ENCODE measurements at regions not wholly inside any gene's neighbourhood (a gene's known extent, or its start where the extent isn't known, plus 50 kb on each side); places are given as distances from the start of the nearest gene placed in this dataset.

- Histone ChIP-seq H3K4me1 (ENCODE audit: control insufficient read depth, insufficient read depth, low read length) (no peaks in the 10 kb centered on the region), H3K9me3 (ENCODE audit: control insufficient read depth, insufficient read depth, low read depth, low read length) (0 out of 2 replicates have a peak, but pooled peaks cover 3% of the 10 kb centered on the region), H3K27ac (ENCODE audit: low read length) (no peak overlapping the region), H3K4me3 (ENCODE audit: low read depth in 2 of 2, low read length in 2 of 2) (no peak overlapping the region), H3K27me3 (ENCODE audit: control insufficient read depth, insufficient read depth, low read length) (no peaks in the 10 kb centered on the region), H3K36me3 (ENCODE audit: control insufficient read depth, insufficient read depth, low read length) (no peaks in the 10 kb centered on the region)
- TF ChIP-seq, protein P1, sequence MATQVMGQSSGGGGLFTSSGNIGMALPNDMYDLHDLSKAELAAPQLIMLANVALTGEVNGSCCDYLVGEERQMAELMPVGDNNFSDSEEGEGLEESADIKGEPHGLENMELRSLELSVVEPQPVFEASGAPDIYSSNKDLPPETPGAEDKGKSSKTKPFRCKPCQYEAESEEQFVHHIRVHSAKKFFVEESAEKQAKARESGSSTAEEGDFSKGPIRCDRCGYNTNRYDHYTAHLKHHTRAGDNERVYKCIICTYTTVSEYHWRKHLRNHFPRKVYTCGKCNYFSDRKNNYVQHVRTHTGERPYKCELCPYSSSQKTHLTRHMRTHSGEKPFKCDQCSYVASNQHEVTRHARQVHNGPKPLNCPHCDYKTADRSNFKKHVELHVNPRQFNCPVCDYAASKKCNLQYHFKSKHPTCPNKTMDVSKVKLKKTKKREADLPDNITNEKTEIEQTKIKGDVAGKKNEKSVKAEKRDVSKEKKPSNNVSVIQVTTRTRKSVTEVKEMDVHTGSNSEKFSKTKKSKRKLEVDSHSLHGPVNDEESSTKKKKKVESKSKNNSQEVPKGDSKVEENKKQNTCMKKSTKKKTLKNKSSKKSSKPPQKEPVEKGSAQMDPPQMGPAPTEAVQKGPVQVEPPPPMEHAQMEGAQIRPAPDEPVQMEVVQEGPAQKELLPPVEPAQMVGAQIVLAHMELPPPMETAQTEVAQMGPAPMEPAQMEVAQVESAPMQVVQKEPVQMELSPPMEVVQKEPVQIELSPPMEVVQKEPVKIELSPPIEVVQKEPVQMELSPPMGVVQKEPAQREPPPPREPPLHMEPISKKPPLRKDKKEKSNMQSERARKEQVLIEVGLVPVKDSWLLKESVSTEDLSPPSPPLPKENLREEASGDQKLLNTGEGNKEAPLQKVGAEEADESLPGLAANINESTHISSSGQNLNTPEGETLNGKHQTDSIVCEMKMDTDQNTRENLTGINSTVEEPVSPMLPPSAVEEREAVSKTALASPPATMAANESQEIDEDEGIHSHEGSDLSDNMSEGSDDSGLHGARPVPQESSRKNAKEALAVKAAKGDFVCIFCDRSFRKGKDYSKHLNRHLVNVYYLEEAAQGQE (IDR thresholded peaks at IDR 0.05; ENCODE audit: insufficient read depth in 1 of 2, low read depth in 2 of 2, low read length in 1 of 2), result no peak
- no peak for TF ChIP-seq SIN3A (IDR thresholded peaks at IDR 0.05; ENCODE audit: borderline replicate concordance, insufficient read depth, low read depth, low read length)
- no peak for TF ChIP-seq POLR2AphosphoS5 (IDR thresholded peaks at IDR 0.05; ENCODE audit: low read depth, low read length)
- no peak for TF ChIP-seq TCF7L2 (IDR thresholded peaks at IDR 0.05; ENCODE audit: low read depth, low read length)
- no peak for TF ChIP-seq CTCF (IDR thresholded peaks at IDR 0.05)
- ChIA-PET POLR2A (no interaction called here), CTCF (no interaction called here)
- DNase-seq (ENCODE audit: low read depth, low spot score), result no peak
- in situ Hi-C loops (cut with HindIII; ENCODE audit: low pct_unique_long_range_greater_than_20kb, low sequenced_read_pairs), result no loop called here
- intact Hi-C loops (cut with micrococcal nuclease; ENCODE audit: unreplicated experiment), result no loop called here
- ATAC-seq, result no peak
- BruUV-seq (replicated peaks), result no TSS peak
Observed at GRCh38 chr9:93890436-93890935, 64.7 kb downstream of the BARX1 start.

DNA sequence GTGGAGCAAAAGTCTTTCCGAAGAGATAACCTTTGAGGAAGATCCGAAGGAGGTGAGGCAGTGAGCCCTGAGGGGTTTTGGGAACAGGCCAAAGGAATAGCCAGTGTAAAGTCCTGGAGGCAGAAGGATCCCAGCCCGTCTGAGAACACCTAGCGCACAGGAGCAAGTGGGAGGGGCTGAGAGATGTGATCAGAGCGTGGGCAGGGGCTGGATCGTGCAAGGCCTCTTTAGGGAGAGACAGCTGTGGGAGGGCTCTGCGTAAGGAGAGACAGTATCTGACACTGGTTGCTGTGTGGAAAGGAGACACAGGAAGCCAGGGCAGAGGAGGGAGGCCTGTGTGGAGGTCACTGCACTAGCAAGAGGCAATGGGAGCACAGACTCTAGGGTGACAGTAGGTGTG, 68.2 kb downstream of the BARX1 start:
- no peak for ATAC-seq

More for the DNA sequence above, 68.2 kb downstream of the BARX1 start:
- no peak for DNase-seq (ENCODE audit: low read depth, low spot score)
- Histone ChIP-seq H3K9me3 (ENCODE audit: control insufficient read depth, insufficient read depth, low read depth, low read length) (no peaks in the 10 kb centered on the region), H3K4me1 (ENCODE audit: control insufficient read depth, insufficient read depth, low read length) (no peaks in the 10 kb centered on the region), H3K27me3 (ENCODE audit: control insufficient read depth, insufficient read depth, low read length) (no peaks in the 10 kb centered on the region), H3K4me3 (ENCODE audit: low read depth in 2 of 2, low read length in 2 of 2) (no peak overlapping the region), H3K27ac (ENCODE audit: low read length) (no peak overlapping the region), H3K36me3 (ENCODE audit: control insufficient read depth, insufficient read depth, low read length) (no peaks in the 10 kb centered on the region)
- TF ChIP-seq POLR2AphosphoS5 (IDR thresholded peaks at IDR 0.05; ENCODE audit: low read depth, low read length) (no peak), CTCF (IDR thresholded peaks at IDR 0.05) (no peak), TCF7L2 (IDR thresholded peaks at IDR 0.05; ENCODE audit: low read depth, low read length) (no peak), SIN3A (IDR thresholded peaks at IDR 0.05; ENCODE audit: borderline replicate concordance, insufficient read depth, low read depth, low read length) (no peak)
- TF ChIP-seq, protein P1 (IDR thresholded peaks at IDR 0.05; ENCODE audit: insufficient read depth in 1 of 2, low read depth in 2 of 2, low read length in 1 of 2), result no peak
- intact Hi-C loops (cut with micrococcal nuclease; ENCODE audit: unreplicated experiment) (no loop called here), in situ Hi-C loops (cut with HindIII; ENCODE audit: low pct_unique_long_range_greater_than_20kb, low sequenced_read_pairs) (no loop called here)
- ChIA-PET CTCF (no interaction called here), POLR2A (no interaction called here)
- BruUV-seq (replicated peaks), result no TSS peak

Data from Panc1 (cell line).